Mucosa of descending colon (tissue), 3 donors: ENCODE measurements at regions not wholly inside any gene's neighbourhood (a gene's known extent, or its start where the extent isn't known, plus 50 kb on each side); places are given as distances from the start of the nearest gene placed in this dataset.

ENCODE experiments used
- ATAC-seq: fragments of 200-7000 bp; cut with Tn5 transposase; one replicate; pipeline ENCODE4 v1.9.1; 2020; ENCODE audit warnings: mild to moderate bottlenecking, moderate library complexity
- DNase-seq, 3 donors: peaks; one replicate each; pipeline ENCODE4 v3.0.0-alpha.2; 2020
- H3K36me3 ChIP-seq: fragments of 200-600 bp; one replicate; pipeline ENCODE4 v1.8.0; 2021; ENCODE audit warnings: low read depth, mild to moderate bottlenecking
- H3K4me1 ChIP-seq: fragments of 200-600 bp; one replicate; pipeline ENCODE4 v1.8.0; 2021; ENCODE audit warnings: low read depth, mild to moderate bottlenecking
- H3K4me3 ChIP-seq: fragments of 200-600 bp; one replicate; pipeline ENCODE4 v1.8.0; 2021; ENCODE audit warnings: mild to moderate bottlenecking
- H3K9me3 ChIP-seq: fragments of 200-600 bp; one replicate; pipeline ENCODE4 v1.8.0; 2021; ENCODE audit warnings: mild to moderate bottlenecking
- CTCF ChIP-seq: fragments of 200-600 bp; IDR thresholded peaks from one replicate; pipeline ENCODE4 v1.8.0; 2022; ENCODE audit warnings: antibody characterized with exemption, mild to moderate bottlenecking
- intact Hi-C, 2 donors: fragments of 100-400 bp; cut with DNase I in 1 of 2; cut with micrococcal nuclease in 1 of 2; formaldehyde crosslinking; loops; one replicate each; pipeline versions ENCODE4 v1.11.0 to v1.11.1; 2022; cut with DNase I, micrococcal nuclease
- donor health status: DM: no; HTN: no; CAD: no; lungs with moderate emphysema.
- donor health status: DM: no; HTN: no; CAD: no.
- donor health status: DM: no; HTN: yes; CAD: no.

DNA sequence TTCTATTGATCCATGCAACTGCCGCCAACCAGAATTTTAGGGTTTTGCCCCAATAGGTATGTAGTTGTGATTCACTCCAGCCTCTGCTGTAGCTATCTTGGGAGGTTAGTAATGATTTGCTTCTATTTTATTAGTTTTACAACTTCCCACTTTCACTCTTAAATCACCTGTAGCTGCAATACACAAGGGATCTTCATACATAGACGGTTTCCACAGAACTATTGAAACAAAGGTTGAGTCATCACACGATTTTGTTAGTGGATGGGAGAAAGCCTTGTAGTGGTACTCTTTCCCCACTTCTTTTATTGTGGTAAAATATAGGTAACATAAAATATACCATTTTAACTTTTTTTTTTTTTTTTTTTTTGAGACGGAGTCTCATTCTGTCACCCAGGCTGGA, 104.2 kb upstream of the SPRED2 start:
- no peak overlapping the region for H3K4me3 ChIP-seq
- ATAC-seq: no peak
- no peak for TF ChIP-seq CTCF
- H3K9me3 ChIP-seq: no peaks in the 10 kb centered on the region
- DNase-seq: no peak
- no peaks in the 10 kb centered on the region for H3K4me1 ChIP-seq
- intact Hi-C loops: no loop called here
- no peaks in the 10 kb centered on the region for H3K36me3 ChIP-seq

GRCh38 chr2:65532937-65533336, 100.5 kb upstream of the SPRED2 start:
- Histone ChIP-seq H3K4me1 (no peaks in the 10 kb centered on the region), H3K36me3 (no peaks in the 10 kb centered on the region), H3K4me3 (no peak overlapping the region), H3K9me3 (no peaks in the 10 kb centered on the region)
- DNase-seq (no peak), ATAC-seq (no peak)
- TF ChIP-seq CTCF: no peak
- intact Hi-C loops: no loop called here

GRCh38 chr2:65532326-65532725, 99.9 kb upstream of the SPRED2 start:
- no peak for ATAC-seq
- no peak for DNase-seq
- Histone ChIP-seq H3K36me3 (no peaks in the 10 kb centered on the region), H3K9me3 (no peaks in the 10 kb centered on the region), H3K4me1 (no peaks in the 10 kb centered on the region), H3K4me3 (no peak overlapping the region)
- no peak for TF ChIP-seq CTCF
- intact Hi-C loops: no loop called here

GRCh38 chr2:65530547-65531320, 98.3 kb upstream of the SPRED2 start:
- TF ChIP-seq CTCF: no peak
- intact Hi-C loops: no loop called here
- no peak for DNase-seq
- H3K4me3 ChIP-seq: no peak overlapping the region
- no peaks in the 10 kb centered on the region for H3K9me3 ChIP-seq
- no peaks in the 10 kb centered on the region for H3K4me1 ChIP-seq
- no peak for ATAC-seq
- H3K36me3 ChIP-seq: no peaks in the 10 kb centered on the region

- Histone ChIP-seq H3K9me3 (no peaks in the 10 kb centered on the region), H3K4me3 (no peak overlapping the region), H3K4me1 (no peaks in the 10 kb centered on the region), H3K36me3 (no peaks in the 10 kb centered on the region)
- TF ChIP-seq CTCF: no peak
- no peak for ATAC-seq
- intact Hi-C loops: no loop called here
- DNase-seq: no peak
Observed at GRCh38 chr2:65529419-65529818, 97.0 kb upstream of the SPRED2 start.

- Histone ChIP-seq H3K4me1 (no peaks in the 10 kb centered on the region), H3K4me3 (no peak overlapping the region), H3K9me3 (no peaks in the 10 kb centered on the region), H3K36me3 (no peaks in the 10 kb centered on the region)
- intact Hi-C loops: no loop called here
- no peak for DNase-seq
- ATAC-seq: peak; percentile 63
- no peak for TF ChIP-seq CTCF
Observed at GRCh38 chr2:65528241-65528574, 95.8 kb upstream of the SPRED2 start.
